HUES6 (cell line): ENCODE measurements at regions not wholly inside any gene's neighbourhood (a gene's known extent, or its start where the extent isn't known, plus 50 kb on each side); places are given as distances from the start of the nearest gene placed in this dataset.

Experiments used
- H3K27ac ChIP-seq: 2 replicates; pipeline ENCODE4 v1.7.0; 2013; ENCODE audit warnings: low read depth, mild to moderate bottlenecking, low read length, inconsistent platforms
- H3K27me3 ChIP-seq: 2 replicates; pipeline ENCODE4 v1.6.1; 2013; ENCODE audit warnings: low read length; ENCODE audit not compliant: control insufficient read depth, insufficient read depth
- H3K36me3 ChIP-seq: 2 replicates; pipeline ENCODE4 v1.6.1; 2013; ENCODE audit warnings: low read length; ENCODE audit not compliant: control insufficient read depth, insufficient read depth
- H3K4me1 ChIP-seq: 2 replicates; pipeline ENCODE4 v1.6.1; 2013; ENCODE audit warnings: low read length; ENCODE audit not compliant: control insufficient read depth, insufficient read depth
- H3K4me3 ChIP-seq: 2 replicates; pipeline ENCODE4 v1.5.1; 2013; ENCODE audit warnings: low read depth, low read length
- H3K9ac ChIP-seq: one replicate; pipeline ENCODE4 v1.6.1; 2013; ENCODE audit warnings: mild to moderate bottlenecking, low read length
- H3K9me3 ChIP-seq: 2 replicates; pipeline ENCODE4 v1.6.1; 2013; ENCODE audit warnings: low read depth, low read length; ENCODE audit not compliant: control insufficient read depth, insufficient read depth

- H3K27ac ChIP-seq, result no peak overlapping the region
- no peak overlapping the region for H3K4me3 ChIP-seq
- H3K9me3 ChIP-seq, result peaks cover 10% of the 10 kb centered on the region
- no peaks in the 10 kb centered on the region for H3K36me3 ChIP-seq
- no peaks in the 10 kb centered on the region for H3K27me3 ChIP-seq
- H3K9ac ChIP-seq, result no peak overlapping the region
- no peaks in the 10 kb centered on the region for H3K4me1 ChIP-seq
These were observed 416.8 kb upstream of the MYT1L start for GRCh38 chr2:2747797-2748301.

GRCh38 chr2:2746731-2747130 is 415.7 kb upstream of the MYT1L start:
- H3K4me3 ChIP-seq, result no peak overlapping the region
- H3K27ac ChIP-seq, result no peak overlapping the region
- no peaks in the 10 kb centered on the region for H3K27me3 ChIP-seq
- peaks cover 3% of the 10 kb centered on the region; the same call in 1 of the 2 replicates for H3K9me3 ChIP-seq
- no peak overlapping the region for H3K9ac ChIP-seq
- H3K36me3 ChIP-seq, result no peaks in the 10 kb centered on the region
- H3K4me1 ChIP-seq, result no peaks in the 10 kb centered on the region

- Histone ChIP-seq H3K27ac (no peak overlapping the region), H3K9ac (no peak overlapping the region), H3K27me3 (no peaks in the 10 kb centered on the region), H3K36me3 (no peaks in the 10 kb centered on the region), H3K4me1 (no peaks in the 10 kb centered on the region), H3K9me3 (no peaks in the 10 kb centered on the region), H3K4me3 (no peak overlapping the region)
These were observed 414.1 kb upstream of the MYT1L start for GRCh38 chr2:2744958-2745715.

GRCh38 chr2:2744107-2744506 is 413.0 kb upstream of the MYT1L start:
- H3K4me1 ChIP-seq, result no peaks in the 10 kb centered on the region
- H3K9ac ChIP-seq, result no peak overlapping the region
- no peaks in the 10 kb centered on the region for H3K9me3 ChIP-seq
- H3K36me3 ChIP-seq, result no peaks in the 10 kb centered on the region
- H3K27me3 ChIP-seq, result no peaks in the 10 kb centered on the region
- H3K4me3 ChIP-seq, result no peak overlapping the region
- no peak overlapping the region for H3K27ac ChIP-seq

GRCh38 chr2:2743164-2743571 is 412.1 kb upstream of the MYT1L start:
- H3K4me1 ChIP-seq, result no peaks in the 10 kb centered on the region
- H3K9ac ChIP-seq, result no peak overlapping the region
- no peaks in the 10 kb centered on the region for H3K36me3 ChIP-seq
- no peak overlapping the region for H3K27ac ChIP-seq
- H3K9me3 ChIP-seq, result no peaks in the 10 kb centered on the region
- no peak overlapping the region for H3K4me3 ChIP-seq
- no peaks in the 10 kb centered on the region for H3K27me3 ChIP-seq

GRCh38 chr2:2742726-2743125 is 411.7 kb upstream of the MYT1L start:
- no peak overlapping the region for H3K27ac ChIP-seq
- no peaks in the 10 kb centered on the region for H3K36me3 ChIP-seq
- H3K9ac ChIP-seq, result no peak overlapping the region
- H3K27me3 ChIP-seq, result no peaks in the 10 kb centered on the region
- H3K9me3 ChIP-seq, result no peaks in the 10 kb centered on the region
- no peak overlapping the region for H3K4me3 ChIP-seq
- H3K4me1 ChIP-seq, result no peaks in the 10 kb centered on the region

GRCh38 chr2:2740238-2740775 is 409.2 kb upstream of the MYT1L start:
- H3K4me3 ChIP-seq, result no peak overlapping the region
- H3K27ac ChIP-seq, result no peak overlapping the region
- no peaks in the 10 kb centered on the region for H3K4me1 ChIP-seq
- no peaks in the 10 kb centered on the region for H3K9me3 ChIP-seq
- H3K9ac ChIP-seq, result no peak overlapping the region
- H3K36me3 ChIP-seq, result no peaks in the 10 kb centered on the region
- H3K27me3 ChIP-seq, result no peaks in the 10 kb centered on the region

- Histone ChIP-seq H3K9me3 (no peaks in the 10 kb centered on the region), H3K4me3 (no peak overlapping the region), H3K9ac (no peak overlapping the region), H3K27ac (no peak overlapping the region), H3K4me1 (no peaks in the 10 kb centered on the region), H3K36me3 (no peaks in the 10 kb centered on the region), H3K27me3 (no peaks in the 10 kb centered on the region)
These were observed 408.2 kb upstream of the MYT1L start for GRCh38 chr2:2739231-2739795.

GRCh38 chr2:2738684-2739083 is 407.6 kb upstream of the MYT1L start:
- Histone ChIP-seq H3K27ac (no peak overlapping the region), H3K27me3 (no peaks in the 10 kb centered on the region), H3K36me3 (no peaks in the 10 kb centered on the region), H3K4me1 (no peaks in the 10 kb centered on the region), H3K4me3 (no peak overlapping the region), H3K9ac (no peak overlapping the region), H3K9me3 (no peaks in the 10 kb centered on the region)

- Histone ChIP-seq H3K36me3 (no peaks in the 10 kb centered on the region), H3K27me3 (no peaks in the 10 kb centered on the region), H3K27ac (no peak overlapping the region), H3K9me3 (no peaks in the 10 kb centered on the region), H3K4me1 (no peaks in the 10 kb centered on the region), H3K4me3 (no peak overlapping the region), H3K9ac (no peak overlapping the region)
These were observed 407.2 kb upstream of the MYT1L start for GRCh38 chr2:2738276-2738675.

GRCh38 chr2:2735041-2735440 is 404.0 kb upstream of the MYT1L start:
- H3K27me3 ChIP-seq, result no peaks in the 10 kb centered on the region
- no peaks in the 10 kb centered on the region for H3K36me3 ChIP-seq
- no peaks in the 10 kb centered on the region for H3K4me1 ChIP-seq
- H3K27ac ChIP-seq, result no peak overlapping the region
- no peak overlapping the region for H3K4me3 ChIP-seq
- no peaks in the 10 kb centered on the region for H3K9me3 ChIP-seq
- no peak overlapping the region for H3K9ac ChIP-seq
